ENCODE measurements at regions not wholly inside any gene's neighbourhood (a gene's known extent, or its start where the extent isn't known, plus 50 kb on each side); places are given as distances from the start of the nearest gene placed in this dataset.

DNA sequence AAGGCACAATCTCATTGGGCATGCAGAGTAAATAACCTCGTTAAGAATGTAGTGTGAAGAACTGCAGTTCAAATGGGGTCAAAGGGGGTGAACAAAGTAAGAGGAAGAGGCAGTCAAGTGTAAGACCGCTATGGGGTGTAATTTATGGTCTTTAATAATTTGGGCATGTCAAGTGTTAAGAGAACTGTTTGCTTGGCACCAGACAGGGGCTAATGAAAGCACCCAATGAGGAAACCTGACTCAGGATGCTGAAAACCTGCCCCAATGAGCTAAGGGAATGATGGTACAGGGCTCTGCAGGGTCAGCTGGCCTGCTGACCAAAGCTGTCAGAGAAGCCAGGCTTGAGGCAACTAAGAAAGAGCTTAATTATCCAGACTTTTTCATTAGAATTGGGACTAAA is 368.1 kb downstream of the DTWD2 start:
- Mint-ChIP-seq H3K27me3 (ENCODE audit: low read depth) (no peaks in the 10 kb centered on the region), H3K27ac (no peak overlapping the region), H3K9me3 (no peaks in the 10 kb centered on the region), H3K36me3 (no peaks in the 10 kb centered on the region), H3K4me1 (no peaks in the 10 kb centered on the region), H3K4me3 (no peak overlapping the region)
- ATAC-seq (no peak), DNase-seq (ENCODE audit: low spot score) (no peak)
- TF ChIP-seq TCF7 (CRISPR knock-in tag; IDR thresholded peaks at IDR 0.05; ENCODE audit: low read depth) (no peak), USF2 (CRISPR knock-in tag; IDR thresholded peaks at IDR 0.05) (no peak), KAT7 (CRISPR knock-in tag; IDR thresholded peaks at IDR 0.05; ENCODE audit: borderline replicate concordance) (no peak), NR1H2 (CRISPR knock-in tag; IDR thresholded peaks at IDR 0.05) (no peak), ZNF281 (CRISPR knock-in tag; IDR thresholded peaks at IDR 0.05) (no peak), ZNF512 (CRISPR knock-in tag; IDR thresholded peaks at IDR 0.05; ENCODE audit: borderline replicate concordance) (no peak), ZMAT4 (CRISPR knock-in tag; IDR thresholded peaks at IDR 0.05) (no peak), TEAD1 (CRISPR knock-in tag; IDR thresholded peaks at IDR 0.05) (no peak), ETV6 (CRISPR knock-in tag; IDR thresholded peaks at IDR 0.05) (no peak), ZNF219 (CRISPR knock-in tag; IDR thresholded peaks at IDR 0.05; ENCODE audit: borderline replicate concordance) (no peak), ESRRA (CRISPR knock-in tag; IDR thresholded peaks at IDR 0.05; ENCODE audit: borderline replicate concordance) (no peak), TP53 (CRISPR knock-in tag; IDR thresholded peaks at IDR 0.05) (no peak), IRF2 (CRISPR knock-in tag; IDR thresholded peaks at IDR 0.05; ENCODE audit: borderline replicate concordance, low read depth) (no peak), AR (CRISPR knock-in tag; IDR thresholded peaks at IDR 0.05) (no peak), USF1 (CRISPR knock-in tag; IDR thresholded peaks at IDR 0.05) (no peak)
- TF ChIP-seq, protein P1, sequence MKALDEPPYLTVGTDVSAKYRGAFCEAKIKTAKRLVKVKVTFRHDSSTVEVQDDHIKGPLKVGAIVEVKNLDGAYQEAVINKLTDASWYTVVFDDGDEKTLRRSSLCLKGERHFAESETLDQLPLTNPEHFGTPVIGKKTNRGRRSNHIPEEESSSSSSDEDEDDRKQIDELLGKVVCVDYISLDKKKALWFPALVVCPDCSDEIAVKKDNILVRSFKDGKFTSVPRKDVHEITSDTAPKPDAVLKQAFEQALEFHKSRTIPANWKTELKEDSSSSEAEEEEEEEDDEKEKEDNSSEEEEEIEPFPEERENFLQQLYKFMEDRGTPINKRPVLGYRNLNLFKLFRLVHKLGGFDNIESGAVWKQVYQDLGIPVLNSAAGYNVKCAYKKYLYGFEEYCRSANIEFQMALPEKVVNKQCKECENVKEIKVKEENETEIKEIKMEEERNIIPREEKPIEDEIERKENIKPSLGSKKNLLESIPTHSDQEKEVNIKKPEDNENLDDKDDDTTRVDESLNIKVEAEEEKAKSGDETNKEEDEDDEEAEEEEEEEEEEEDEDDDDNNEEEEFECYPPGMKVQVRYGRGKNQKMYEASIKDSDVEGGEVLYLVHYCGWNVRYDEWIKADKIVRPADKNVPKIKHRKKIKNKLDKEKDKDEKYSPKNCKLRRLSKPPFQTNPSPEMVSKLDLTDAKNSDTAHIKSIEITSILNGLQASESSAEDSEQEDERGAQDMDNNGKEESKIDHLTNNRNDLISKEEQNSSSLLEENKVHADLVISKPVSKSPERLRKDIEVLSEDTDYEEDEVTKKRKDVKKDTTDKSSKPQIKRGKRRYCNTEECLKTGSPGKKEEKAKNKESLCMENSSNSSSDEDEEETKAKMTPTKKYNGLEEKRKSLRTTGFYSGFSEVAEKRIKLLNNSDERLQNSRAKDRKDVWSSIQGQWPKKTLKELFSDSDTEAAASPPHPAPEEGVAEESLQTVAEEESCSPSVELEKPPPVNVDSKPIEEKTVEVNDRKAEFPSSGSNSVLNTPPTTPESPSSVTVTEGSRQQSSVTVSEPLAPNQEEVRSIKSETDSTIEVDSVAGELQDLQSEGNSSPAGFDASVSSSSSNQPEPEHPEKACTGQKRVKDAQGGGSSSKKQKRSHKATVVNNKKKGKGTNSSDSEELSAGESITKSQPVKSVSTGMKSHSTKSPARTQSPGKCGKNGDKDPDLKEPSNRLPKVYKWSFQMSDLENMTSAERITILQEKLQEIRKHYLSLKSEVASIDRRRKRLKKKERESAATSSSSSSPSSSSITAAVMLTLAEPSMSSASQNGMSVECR (CRISPR knock-in tag; IDR thresholded peaks at IDR 0.05; ENCODE audit: borderline replicate concordance): no peak
- TF ChIP-seq, protein P2, sequence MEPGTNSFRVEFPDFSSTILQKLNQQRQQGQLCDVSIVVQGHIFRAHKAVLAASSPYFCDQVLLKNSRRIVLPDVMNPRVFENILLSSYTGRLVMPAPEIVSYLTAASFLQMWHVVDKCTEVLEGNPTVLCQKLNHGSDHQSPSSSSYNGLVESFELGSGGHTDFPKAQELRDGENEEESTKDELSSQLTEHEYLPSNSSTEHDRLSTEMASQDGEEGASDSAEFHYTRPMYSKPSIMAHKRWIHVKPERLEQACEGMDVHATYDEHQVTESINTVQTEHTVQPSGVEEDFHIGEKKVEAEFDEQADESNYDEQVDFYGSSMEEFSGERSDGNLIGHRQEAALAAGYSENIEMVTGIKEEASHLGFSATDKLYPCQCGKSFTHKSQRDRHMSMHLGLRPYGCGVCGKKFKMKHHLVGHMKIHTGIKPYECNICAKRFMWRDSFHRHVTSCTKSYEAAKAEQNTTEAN (CRISPR knock-in tag; IDR thresholded peaks at IDR 0.05): no peak
- TF ChIP-seq, protein P3, sequence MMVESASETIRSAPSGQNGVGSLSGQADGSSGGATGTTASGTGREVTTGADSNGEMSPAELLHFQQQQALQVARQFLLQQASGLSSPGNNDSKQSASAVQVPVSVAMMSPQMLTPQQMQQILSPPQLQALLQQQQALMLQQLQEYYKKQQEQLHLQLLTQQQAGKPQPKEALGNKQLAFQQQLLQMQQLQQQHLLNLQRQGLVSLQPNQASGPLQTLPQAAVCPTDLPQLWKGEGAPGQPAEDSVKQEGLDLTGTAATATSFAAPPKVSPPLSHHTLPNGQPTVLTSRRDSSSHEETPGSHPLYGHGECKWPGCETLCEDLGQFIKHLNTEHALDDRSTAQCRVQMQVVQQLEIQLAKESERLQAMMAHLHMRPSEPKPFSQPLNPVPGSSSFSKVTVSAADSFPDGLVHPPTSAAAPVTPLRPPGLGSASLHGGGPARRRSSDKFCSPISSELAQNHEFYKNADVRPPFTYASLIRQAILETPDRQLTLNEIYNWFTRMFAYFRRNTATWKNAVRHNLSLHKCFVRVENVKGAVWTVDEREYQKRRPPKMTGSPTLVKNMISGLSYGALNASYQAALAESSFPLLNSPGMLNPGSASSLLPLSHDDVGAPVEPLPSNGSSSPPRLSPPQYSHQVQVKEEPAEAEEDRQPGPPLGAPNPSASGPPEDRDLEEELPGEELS (CRISPR knock-in tag; IDR thresholded peaks at IDR 0.05): no peak
- TF ChIP-seq, protein P4, sequence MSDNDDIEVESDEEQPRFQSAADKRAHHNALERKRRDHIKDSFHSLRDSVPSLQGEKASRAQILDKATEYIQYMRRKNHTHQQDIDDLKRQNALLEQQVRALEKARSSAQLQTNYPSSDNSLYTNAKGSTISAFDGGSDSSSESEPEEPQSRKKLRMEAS (CRISPR knock-in tag; IDR thresholded peaks at IDR 0.05): no peak
- ChIA-PET POLR2A (no interaction called here), CTCF (no interaction called here)
